ENCODE measurements at regions not wholly inside any gene's neighbourhood (a gene's known extent, or its start where the extent isn't known, plus 50 kb on each side); places are given as distances from the start of the nearest gene placed in this dataset.

DNA sequence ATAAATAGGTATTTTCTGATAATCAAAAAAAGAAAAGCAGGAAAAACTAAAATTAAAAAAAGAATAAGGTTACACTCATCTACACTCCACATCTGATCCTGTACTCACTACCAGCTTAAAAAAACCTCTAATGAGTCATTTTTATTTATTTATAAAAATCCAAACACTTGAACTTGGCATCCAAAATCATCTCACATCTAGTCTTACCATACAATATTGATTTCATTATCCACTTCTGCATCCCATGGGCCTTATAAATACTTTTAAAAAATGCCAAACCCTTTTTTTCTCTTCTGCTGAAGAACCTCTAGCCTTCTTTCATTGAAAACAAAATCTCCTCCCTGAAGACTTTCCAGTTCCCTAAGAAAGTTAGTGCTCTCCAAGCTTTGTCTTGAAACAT lies 109.7 kb downstream of the TMTC3 start:
- DNase-seq (ENCODE audit: low read depth) = no peak
- no peak overlapping the region for H3K4me3 ChIP-seq (ENCODE audit: low read length)
- TF ChIP-seq, protein P1, sequence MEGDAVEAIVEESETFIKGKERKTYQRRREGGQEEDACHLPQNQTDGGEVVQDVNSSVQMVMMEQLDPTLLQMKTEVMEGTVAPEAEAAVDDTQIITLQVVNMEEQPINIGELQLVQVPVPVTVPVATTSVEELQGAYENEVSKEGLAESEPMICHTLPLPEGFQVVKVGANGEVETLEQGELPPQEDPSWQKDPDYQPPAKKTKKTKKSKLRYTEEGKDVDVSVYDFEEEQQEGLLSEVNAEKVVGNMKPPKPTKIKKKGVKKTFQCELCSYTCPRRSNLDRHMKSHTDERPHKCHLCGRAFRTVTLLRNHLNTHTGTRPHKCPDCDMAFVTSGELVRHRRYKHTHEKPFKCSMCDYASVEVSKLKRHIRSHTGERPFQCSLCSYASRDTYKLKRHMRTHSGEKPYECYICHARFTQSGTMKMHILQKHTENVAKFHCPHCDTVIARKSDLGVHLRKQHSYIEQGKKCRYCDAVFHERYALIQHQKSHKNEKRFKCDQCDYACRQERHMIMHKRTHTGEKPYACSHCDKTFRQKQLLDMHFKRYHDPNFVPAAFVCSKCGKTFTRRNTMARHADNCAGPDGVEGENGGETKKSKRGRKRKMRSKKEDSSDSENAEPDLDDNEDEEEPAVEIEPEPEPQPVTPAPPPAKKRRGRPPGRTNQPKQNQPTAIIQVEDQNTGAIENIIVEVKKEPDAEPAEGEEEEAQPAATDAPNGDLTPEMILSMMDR (conservative IDR thresholded peaks at IDR 0.05; ENCODE audit: low read depth, low read length) = no peak

DNA sequence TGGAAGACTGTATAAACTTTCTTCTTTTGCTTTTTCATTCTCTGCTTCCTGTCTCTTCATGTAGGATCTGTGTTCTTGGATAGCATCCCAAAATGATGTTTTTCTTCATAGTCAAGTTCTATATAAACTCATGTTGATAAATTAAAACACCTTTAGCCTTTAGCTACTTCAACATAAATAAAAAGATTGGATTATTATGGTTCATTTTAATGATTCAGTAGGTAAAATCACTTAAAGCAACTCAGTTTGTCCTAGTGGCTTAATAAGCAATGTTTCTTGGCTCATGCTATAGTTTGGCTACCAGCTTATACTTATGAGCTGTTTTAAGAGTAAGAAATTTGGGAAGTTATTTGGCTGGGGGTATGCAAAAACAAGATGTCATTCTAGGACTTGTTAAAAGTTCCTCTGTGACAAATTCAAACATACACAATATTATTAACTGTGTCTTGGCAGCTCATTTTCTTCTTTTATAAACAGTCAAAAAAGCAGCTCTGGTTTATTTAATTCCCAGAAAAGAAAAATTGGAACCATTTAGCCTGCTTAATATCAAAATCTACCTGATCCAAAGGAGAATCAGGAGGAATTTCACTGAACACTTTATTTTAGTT lies 111.4 kb downstream of the TMTC3 start:
- TF ChIP-seq, protein P1 (conservative IDR thresholded peaks at IDR 0.05; ENCODE audit: low read depth, low read length) = no peak
- DNase-seq (ENCODE audit: low read depth) = no peak
- H3K4me3 ChIP-seq (ENCODE audit: low read length) = no peak overlapping the region

DNA sequence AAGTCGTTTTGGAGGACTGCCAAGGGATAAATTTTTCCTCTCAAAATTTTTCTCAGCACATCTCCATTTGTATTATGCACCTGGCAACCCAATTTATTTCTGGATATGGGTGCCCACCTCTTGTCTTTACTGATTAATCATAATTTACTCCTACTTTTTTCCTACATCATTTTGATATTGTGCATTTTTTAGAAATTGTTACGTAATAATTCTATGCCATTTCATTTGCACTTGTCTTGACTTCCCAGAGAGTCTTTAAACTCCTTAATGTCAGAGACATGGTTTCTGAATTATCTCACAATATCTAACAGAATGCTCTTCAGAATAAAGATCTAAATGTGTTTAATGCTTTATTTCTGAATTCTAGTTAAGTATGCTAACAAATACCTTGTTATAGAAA lies 113.1 kb downstream of the TMTC3 start:
- TF ChIP-seq, protein P1 (conservative IDR thresholded peaks at IDR 0.05; ENCODE audit: low read depth, low read length) = no peak
- DNase-seq (ENCODE audit: low read depth) = no peak
- H3K4me3 ChIP-seq (ENCODE audit: low read length) = no peak overlapping the region

DNA sequence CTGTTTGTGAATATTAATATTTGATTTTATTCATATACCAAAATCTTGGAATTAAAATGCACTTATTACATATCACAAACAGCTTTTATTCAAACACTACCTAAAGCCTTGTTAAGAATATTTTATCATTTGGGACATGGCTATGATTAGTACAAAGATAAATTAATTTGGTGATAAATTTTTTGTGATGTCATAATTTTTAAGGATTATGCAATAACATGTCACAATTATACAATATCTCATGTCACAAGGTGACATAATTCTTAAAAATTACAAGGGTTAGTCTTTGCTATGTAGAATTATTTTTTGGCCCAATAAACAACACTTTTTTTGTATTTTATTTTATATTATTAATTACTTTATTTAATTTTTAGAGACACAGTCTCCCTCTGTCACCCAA lies 113.7 kb downstream of the TMTC3 start:
- DNase-seq (ENCODE audit: low read depth) = no peak
- no peak overlapping the region for H3K4me3 ChIP-seq (ENCODE audit: low read length)
- TF ChIP-seq, protein P1 (conservative IDR thresholded peaks at IDR 0.05; ENCODE audit: low read depth, low read length) = no peak

DNA sequence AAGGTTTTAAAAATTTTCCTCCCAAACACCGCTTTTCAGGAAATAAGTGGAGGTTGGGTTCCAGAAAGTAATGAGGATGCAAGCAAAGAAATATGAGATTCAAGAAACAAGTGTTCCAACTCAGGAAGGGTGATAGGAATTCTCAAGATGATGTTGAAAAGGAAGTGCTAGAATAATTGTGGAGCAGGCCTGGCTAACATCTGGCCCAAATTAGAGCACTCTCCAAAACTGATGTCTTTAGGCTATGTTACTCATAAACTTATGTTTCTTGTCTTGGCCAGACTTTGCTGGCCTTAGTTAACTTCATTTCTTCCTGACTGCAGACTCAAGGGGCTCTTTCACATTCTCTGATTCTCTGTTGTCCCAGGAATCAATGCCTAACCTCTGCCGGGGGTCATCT lies 116.3 kb downstream of the TMTC3 start:
- TF ChIP-seq, protein P1 (conservative IDR thresholded peaks at IDR 0.05; ENCODE audit: low read depth, low read length) = no peak
- no peak overlapping the region for H3K4me3 ChIP-seq (ENCODE audit: low read length)
- no peak for DNase-seq (ENCODE audit: low read depth)

DNA sequence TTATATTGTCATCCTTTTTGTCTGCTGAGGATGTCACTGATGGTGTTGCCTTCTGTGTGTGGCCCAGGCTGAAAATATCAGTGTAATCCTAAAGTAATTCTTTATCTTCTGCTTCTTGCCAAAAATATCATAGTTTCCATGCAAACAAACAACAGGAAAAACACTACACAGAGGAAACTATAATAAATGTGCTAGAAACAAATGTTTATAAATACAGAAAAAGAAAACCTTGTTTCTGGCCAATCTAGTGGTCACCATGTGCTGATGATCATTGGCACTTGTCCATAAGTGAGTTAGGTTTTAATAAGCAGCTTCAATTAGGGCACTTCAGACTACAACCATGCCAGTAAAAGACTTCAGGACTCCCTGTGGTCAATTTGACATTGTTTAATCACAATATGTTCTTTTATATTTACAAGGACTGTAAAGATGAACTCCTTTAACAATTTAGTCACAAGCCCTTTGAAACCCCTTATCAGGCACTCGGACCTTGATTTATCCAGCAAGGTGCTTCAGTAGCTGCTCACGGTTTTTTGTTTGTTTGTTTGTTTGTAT lies 124.8 kb downstream of the TMTC3 start:
- peak; percentile 3 for DNase-seq (ENCODE audit: low read depth)
- H3K4me3 ChIP-seq (ENCODE audit: low read length) = no peak overlapping the region
- TF ChIP-seq, protein P1 (conservative IDR thresholded peaks at IDR 0.05; ENCODE audit: low read depth, low read length) = no peak

DNA sequence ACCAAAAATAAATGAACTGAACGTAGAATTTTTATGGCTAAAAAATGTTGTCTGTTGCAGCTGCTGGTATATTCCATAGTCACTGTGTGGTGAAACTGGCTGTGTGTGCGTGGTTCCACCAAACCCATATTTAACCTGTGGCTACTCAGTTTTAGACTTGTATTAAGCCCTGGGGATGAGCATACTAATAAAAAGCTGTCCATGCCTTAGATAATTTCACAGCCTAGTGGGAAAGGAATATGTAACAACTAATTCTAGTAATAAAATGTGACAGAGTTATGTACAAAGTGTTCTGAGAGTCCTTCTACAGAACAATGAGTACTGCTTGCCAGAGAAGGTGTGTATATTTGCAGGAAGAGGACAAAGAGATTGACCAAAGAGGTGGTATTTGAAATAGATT lies 125.5 kb downstream of the TMTC3 start:
- no peak for DNase-seq (ENCODE audit: low read depth)
- H3K4me3 ChIP-seq (ENCODE audit: low read length) = no peak overlapping the region
- TF ChIP-seq, protein P1 (conservative IDR thresholded peaks at IDR 0.05; ENCODE audit: low read depth, low read length) = no peak
